MM.1S (cell line): ENCODE measurements at regions not wholly inside any gene's neighbourhood (a gene's known extent, or its start where the extent isn't known, plus 50 kb on each side); places are given as distances from the start of the nearest gene placed in this dataset.

Experiments
- DNase-seq: peaks from one replicate; pipeline ENCODE4 v3.0.0-alpha.2; 2015
- H2AFZ ChIP-seq: fragments of 300-600 bp; sonication (generic); 2 replicates; pipeline ENCODE4 v1.6.0; 2016; ENCODE audit warnings: antibody characterized with exemption, low read length
- H3F3A ChIP-seq: fragments of 300-600 bp; sonication (generic); 2 replicates; pipeline ENCODE4 v1.6.1; 2016; ENCODE audit warnings: mild to moderate bottlenecking, antibody characterized with exemption, low read length, moderate library complexity, mixed read lengths; ENCODE audit not compliant: insufficient read depth
- H3K27ac ChIP-seq: fragments of 300-600 bp; sonication (generic); 2 replicates; pipeline ENCODE4 v1.5.1; 2016; ENCODE audit warnings: mild to moderate bottlenecking, low read length
- H3K27me3 ChIP-seq: fragments of 300-600 bp; sonication (generic); replicated peaks from 2 replicates; pipeline ENCODE4 v1.6.0; 2016; ENCODE audit warnings: low read length; ENCODE audit not compliant: insufficient read depth
- H3K36me3 ChIP-seq: fragments of 300-600 bp; sonication (generic); replicated peaks from 2 replicates; pipeline ENCODE4 v1.6.1; 2016; ENCODE audit warnings: mild to moderate bottlenecking, low read length, mixed read lengths; ENCODE audit not compliant: insufficient read depth
- H3K4me1 ChIP-seq: fragments of 300-600 bp; sonication (generic); 2 replicates; pipeline ENCODE4 v1.6.1; 2016; ENCODE audit warnings: low read length, mixed read lengths
- H3K4me2 ChIP-seq: fragments of 300-600 bp; sonication (generic); 2 replicates; pipeline ENCODE4 v1.6.0; 2016; ENCODE audit warnings: low read depth, low read length
- H3K4me3 ChIP-seq: fragments of 300-600 bp; sonication (generic); 2 replicates; pipeline ENCODE4 v1.5.1; 2016; ENCODE audit warnings: low read length, mixed read lengths
- H3K79me2 ChIP-seq: fragments of 300-600 bp; sonication (generic); 2 replicates; pipeline ENCODE4 v1.6.1; 2016; ENCODE audit warnings: mixed run types, low read length, mixed read lengths
- H3K9ac ChIP-seq: fragments of 300-600 bp; sonication (generic); 2 replicates; pipeline ENCODE4 v1.6.1; 2016; ENCODE audit warnings: low read length, mixed read lengths
- H3K9me2 ChIP-seq: fragments of 300-600 bp; sonication (generic); replicated peaks from 2 replicates; pipeline ENCODE4 v1.6.1; 2016; ENCODE audit warnings: mild to moderate bottlenecking, low read length, mixed read lengths; ENCODE audit not compliant: insufficient read depth
- H3K9me3 ChIP-seq: fragments of 300-600 bp; sonication (generic); replicated peaks from 2 replicates; pipeline ENCODE4 v1.6.1; 2016; ENCODE audit warnings: mild to moderate bottlenecking, low read length, mixed read lengths; ENCODE audit not compliant: insufficient read depth
- H4K20me1 ChIP-seq: fragments of 300-600 bp; sonication (generic); 2 replicates; pipeline ENCODE4 v1.6.1; 2016; ENCODE audit warnings: mild to moderate bottlenecking, low read length, moderate library complexity, mixed read lengths; ENCODE audit not compliant: insufficient read depth
- CTCF ChIP-seq: fragments of 300-600 bp; sonication (generic); IDR thresholded peaks from 2 replicates; pipeline ENCODE4 v1.5.1; 2016; ENCODE audit warnings: antibody characterized with exemption, low read length, mixed read lengths
- EZH2 ChIP-seq: fragments of 300-600 bp; sonication (generic); optimal IDR thresholded peaks from 2 replicates; pipeline ENCODE3; 2017; ENCODE audit warnings: low read depth, mild to moderate bottlenecking, antibody characterized with exemption, low read length, mixed read lengths
- EZH2phosphoT487 ChIP-seq: fragments of 300-600 bp; sonication (generic); IDR thresholded peaks from 2 replicates; pipeline ENCODE4 v1.6.1; 2018; ENCODE audit warnings: antibody characterized with exemption, low read length

GRCh38 chr1:18052671-18053070 lies 54.9 kb upstream of the IGSF21 start:
- H3F3A ChIP-seq, result no peaks in the 10 kb centered on the region
- no peak for DNase-seq
- H3K9me3 ChIP-seq, result no peaks in the 10 kb centered on the region
- no peak overlapping the region for H3K9ac ChIP-seq
- H3K4me2 ChIP-seq, result no peak overlapping the region
- H3K27ac ChIP-seq, result no peak overlapping the region
- peaks cover 90% of the 10 kb centered on the region for H3K27me3 ChIP-seq
- H3K4me3 ChIP-seq, result no peak overlapping the region
- no peaks in the 10 kb centered on the region for H3K4me1 ChIP-seq
- no peaks in the 10 kb centered on the region for H3K79me2 ChIP-seq
- no peaks in the 10 kb centered on the region for H3K9me2 ChIP-seq
- no peak overlapping the region for H2AFZ ChIP-seq
- H4K20me1 ChIP-seq, result no peaks in the 10 kb centered on the region
- H3K36me3 ChIP-seq, result no peaks in the 10 kb centered on the region
- TF ChIP-seq EZH2phosphoT487, result no peak
- TF ChIP-seq EZH2, result no peak
- TF ChIP-seq CTCF, result no peak

GRCh38 chr1:18055156-18055555 lies 52.4 kb upstream of the IGSF21 start:
- no peak for TF ChIP-seq EZH2
- TF ChIP-seq CTCF, result no peak
- no peak for TF ChIP-seq EZH2phosphoT487

GRCh38 chr1:18056545-18056944 lies 51.1 kb upstream of the IGSF21 start:
- no peak for DNase-seq

More at GRCh38 chr1:18055156-18055555, 52.4 kb upstream of the IGSF21 start:
- H3K9ac ChIP-seq, result no peak overlapping the region
- no peaks in the 10 kb centered on the region for H3K4me1 ChIP-seq
- H3K4me3 ChIP-seq, result no peak overlapping the region
- H3K79me2 ChIP-seq, result no peaks in the 10 kb centered on the region
- H3K27me3 ChIP-seq, result peaks cover 99% of the 10 kb centered on the region
- H2AFZ ChIP-seq, result no peak overlapping the region
- no peaks in the 10 kb centered on the region for H4K20me1 ChIP-seq
- H3K27ac ChIP-seq, result no peak overlapping the region
- no peaks in the 10 kb centered on the region for H3K9me2 ChIP-seq
- no peaks in the 10 kb centered on the region for H3K36me3 ChIP-seq
- no peak overlapping the region for H3K4me2 ChIP-seq
- no peak for DNase-seq
- no peaks in the 10 kb centered on the region for H3K9me3 ChIP-seq
- H3F3A ChIP-seq, result no peaks in the 10 kb centered on the region

More at GRCh38 chr1:18056545-18056944, 51.1 kb upstream of the IGSF21 start:
- Histone ChIP-seq H3K9ac (no peak overlapping the region), H3K27ac (no peak overlapping the region), H3K4me1 (no peaks in the 10 kb centered on the region), H3K4me3 (no peak overlapping the region), H3K9me2 (no peaks in the 10 kb centered on the region), H3K36me3 (no peaks in the 10 kb centered on the region), H2AFZ (no peak overlapping the region), H3K27me3 (peaks cover 99% of the 10 kb centered on the region), H3K4me2 (no peak overlapping the region), H3K9me3 (no peaks in the 10 kb centered on the region), H3K79me2 (no peaks in the 10 kb centered on the region), H3F3A (no peaks in the 10 kb centered on the region), H4K20me1 (no peaks in the 10 kb centered on the region)
- no peak for TF ChIP-seq EZH2phosphoT487
- TF ChIP-seq EZH2, result no peak
- no peak for TF ChIP-seq CTCF
